CD14-positive monocyte (primary cell): ENCODE measurements at regions not wholly inside any gene's neighbourhood (a gene's known extent, or its start where the extent isn't known, plus 50 kb on each side); places are given as distances from the start of the nearest gene placed in this dataset.

Experiments used
- DNase-seq, 3 donors: peaks; one replicate each; pipeline ENCODE4 v3.0.0-alpha.2; 2011 to 2022
- H2AFZ ChIP-seq: 2 replicates; pipeline ENCODE4 v1.6.0; 2012; ENCODE audit warnings: mild to moderate bottlenecking, low read depth, low read length, inconsistent platforms; ENCODE audit not compliant: insufficient read depth, poor library complexity, severe bottlenecking
- H3K27ac ChIP-seq, 2 donors: 1 replicate in 1 of 2; 2 replicates in 1 of 2; pipeline ENCODE4 v1.5.1; 2012 to 2013; ENCODE audit warnings: low read length in 2 of 2, control low read depth in 1 of 2, inconsistent platforms in 1 of 2, low read depth in 1 of 2, mild to moderate bottlenecking in 1 of 2
- H3K27me3 ChIP-seq, 2 donors: one replicate each; pipeline versions ENCODE4 v1.6.0 to v1.6.1; 2011 to 2013; ENCODE audit warnings: low read length in 2 of 2; ENCODE audit not compliant: control insufficient read depth in 2 of 2, insufficient read depth in 2 of 2
- H3K36me3 ChIP-seq, 2 donors: replicated peaks in 1 of 2; 1 replicate in 1 of 2; 2 replicates in 1 of 2; pipeline versions ENCODE4 v1.5.1 to v1.6.1; 2012 to 2013; ENCODE audit warnings: low read length in 2 of 2, control low read depth in 1 of 2, inconsistent platforms in 1 of 2, mild to moderate bottlenecking in 1 of 2; ENCODE audit not compliant: insufficient read depth in 2 of 2, control insufficient read depth in 1 of 2
- H3K4me1 ChIP-seq, 2 donors: 1 replicate in 1 of 2; 2 replicates in 1 of 2; pipeline versions ENCODE4 v1.5.1 to v1.6.1; 2012 to 2013; ENCODE audit warnings: low read length in 2 of 2, control low read depth in 1 of 2, inconsistent platforms in 1 of 2, mild to moderate bottlenecking in 1 of 2, moderate library complexity in 1 of 2; ENCODE audit not compliant: insufficient read depth in 2 of 2, control insufficient read depth in 1 of 2
- H3K4me2 ChIP-seq: replicated peaks from 2 replicates; pipeline ENCODE3; 2012; ENCODE audit warnings: low read length, moderate library complexity, mild to moderate bottlenecking; ENCODE audit not compliant: poor library complexity, severe bottlenecking; ENCODE audit errors: extremely low read depth
- H3K4me3 ChIP-seq, 3 experiments: fragments of 200-600 bp in 1 of 3; sonication (generic) in 1 of 3; replicated peaks in 1 of 3; 1 replicate in 2 of 3; 2 replicates in 1 of 3; pipeline ENCODE4 v1.5.1; 2011 to 2013; ENCODE audit warnings: low read length in 3 of 3, mild to moderate bottlenecking in 3 of 3, control low read depth in 2 of 3, low read depth in 2 of 3, inconsistent platforms in 1 of 3, moderate library complexity in 1 of 3
- H3K79me2 ChIP-seq: 2 replicates; pipeline ENCODE4 v1.6.0; 2012; ENCODE audit warnings: mild to moderate bottlenecking, control low read depth, inconsistent platforms, low read length, moderate library complexity; ENCODE audit not compliant: insufficient read depth
- H3K9ac ChIP-seq: 2 replicates; pipeline ENCODE4 v1.6.0; 2017; ENCODE audit warnings: low read length, mild to moderate bottlenecking; ENCODE audit not compliant: insufficient read depth, poor library complexity, severe bottlenecking
- H3K9me3 ChIP-seq, 2 donors: replicated peaks in 1 of 2; 1 replicate in 1 of 2; 2 replicates in 1 of 2; pipeline versions ENCODE4 v1.5.1 to v1.6.1; 2012 to 2013; ENCODE audit warnings: low read length in 2 of 2, control low read depth in 1 of 2; ENCODE audit not compliant: control insufficient read depth in 1 of 2, insufficient read depth in 1 of 2
- H4K20me1 ChIP-seq: 2 replicates; pipeline ENCODE4 v1.6.0; 2012; ENCODE audit warnings: mild to moderate bottlenecking, low read length, control low read depth, moderate library complexity; ENCODE audit not compliant: insufficient read depth
- H3K27ac Mint-ChIP-seq, 7 donors: one replicate each; pipeline ENCODE4 v1.8.0; 2020; ENCODE audit warnings: mild to moderate bottlenecking in 7 of 7, mixed read lengths in 7 of 7, moderate library complexity in 6 of 7, inconsistent platforms in 2 of 7
- H3K27me3 Mint-ChIP-seq, 3 donors: one replicate each; pipeline ENCODE4 v1.8.0; 2021 to 2022; ENCODE audit warnings: low read depth in 3 of 3, mild to moderate bottlenecking in 3 of 3, mixed read lengths in 3 of 3, moderate library complexity in 3 of 3, inconsistent platforms in 1 of 3
- H3K36me3 Mint-ChIP-seq, 2 donors: one replicate each; pipeline ENCODE4 v1.8.0; 2020; ENCODE audit warnings: mixed read lengths in 2 of 2, inconsistent platforms in 1 of 2, mild to moderate bottlenecking in 1 of 2
- H3K4me1 Mint-ChIP-seq: one replicate; pipeline ENCODE4 v1.8.0; 2020; ENCODE audit warnings: mild to moderate bottlenecking, mixed read lengths
- H3K4me3 Mint-ChIP-seq, 2 donors: one replicate each; pipeline ENCODE4 v1.8.0; 2020; ENCODE audit warnings: mild to moderate bottlenecking in 2 of 2, mixed read lengths in 2 of 2, moderate library complexity in 1 of 2
- H3K9me3 Mint-ChIP-seq, 7 donors: one replicate each; pipeline ENCODE4 v1.8.0; 2020 to 2022; ENCODE audit warnings: mixed read lengths in 7 of 7, mild to moderate bottlenecking in 6 of 7, moderate library complexity in 6 of 7, inconsistent platforms in 2 of 7
- WGBS: methylation state at CpG from one replicate; pipeline ENCODE4 v1.1.5; 2013; ENCODE audit warnings: missing lambda C conversion rate; ENCODE audit not compliant: insufficient coverage; 5-methylcytosine and 5-hydroxymethylcytosine counted together
- intact Hi-C, 2 donors: fragments of 100-400 bp; cut with micrococcal nuclease; formaldehyde crosslinking; loops; one replicate each; pipeline versions ENCODE4 v1.15.0 to v1.15.1; 2023
- TF ChIP-seq, protein P1 (sequence below): fragments of 200-600 bp; IDR thresholded peaks from one replicate; pipeline ENCODE4 v1.8.0; 2022; ENCODE audit warnings: antibody characterized with exemption, mild to moderate bottlenecking

DNA sequence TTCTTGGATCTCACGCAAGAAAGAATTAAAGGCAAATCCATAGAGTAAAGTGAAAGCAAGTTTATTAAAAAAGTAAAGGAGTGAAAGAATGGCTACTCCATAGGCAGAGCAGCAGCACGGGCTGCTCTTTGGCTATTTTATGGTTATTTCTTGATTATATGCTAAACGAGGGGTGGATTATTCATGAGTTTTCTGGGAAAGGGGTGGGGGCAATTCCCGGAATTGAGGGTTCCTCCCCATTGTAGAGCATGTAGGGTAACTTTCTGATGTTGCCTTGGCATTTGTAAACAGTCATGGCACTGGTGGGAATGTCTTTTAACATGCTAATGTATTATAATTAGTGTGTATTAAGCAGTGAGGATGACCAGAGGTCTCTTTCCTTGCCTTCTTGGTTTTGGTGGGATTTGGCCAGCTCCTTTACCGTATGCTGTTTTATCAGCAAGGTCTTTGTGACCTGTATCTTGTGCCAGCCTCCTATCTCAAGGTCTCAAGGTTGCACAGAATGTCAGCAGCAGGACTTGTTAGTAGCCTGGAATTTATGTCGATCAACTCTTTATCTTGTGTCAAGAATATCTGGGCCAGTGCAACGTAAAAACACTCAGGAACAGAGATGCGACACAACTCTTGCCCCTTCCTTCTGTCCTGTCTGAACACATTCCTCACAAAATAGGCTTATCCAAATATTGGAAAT lies 931.4 kb downstream of the QKI start:
- 82% methylated on average over 5 of the region's 8 CpGs for WGBS
- Histone ChIP-seq H2AFZ (no peak overlapping the region), H4K20me1 (no peaks in the 10 kb centered on the region), H3K36me3 (no peaks in the 10 kb centered on the region), H3K27me3 (no peaks in the 10 kb centered on the region), H3K79me2 (no peaks in the 10 kb centered on the region), H3K27ac (no peak overlapping the region), H3K9ac (no peak overlapping the region), H3K9me3 (peaks cover 17 to 26% of the 10 kb centered on the region in 2 donors), H3K4me3 (no peak overlapping the region), H3K4me1 (no peaks in the 10 kb centered on the region), H3K4me2 (no peak overlapping the region)
- TF ChIP-seq, protein P1, sequence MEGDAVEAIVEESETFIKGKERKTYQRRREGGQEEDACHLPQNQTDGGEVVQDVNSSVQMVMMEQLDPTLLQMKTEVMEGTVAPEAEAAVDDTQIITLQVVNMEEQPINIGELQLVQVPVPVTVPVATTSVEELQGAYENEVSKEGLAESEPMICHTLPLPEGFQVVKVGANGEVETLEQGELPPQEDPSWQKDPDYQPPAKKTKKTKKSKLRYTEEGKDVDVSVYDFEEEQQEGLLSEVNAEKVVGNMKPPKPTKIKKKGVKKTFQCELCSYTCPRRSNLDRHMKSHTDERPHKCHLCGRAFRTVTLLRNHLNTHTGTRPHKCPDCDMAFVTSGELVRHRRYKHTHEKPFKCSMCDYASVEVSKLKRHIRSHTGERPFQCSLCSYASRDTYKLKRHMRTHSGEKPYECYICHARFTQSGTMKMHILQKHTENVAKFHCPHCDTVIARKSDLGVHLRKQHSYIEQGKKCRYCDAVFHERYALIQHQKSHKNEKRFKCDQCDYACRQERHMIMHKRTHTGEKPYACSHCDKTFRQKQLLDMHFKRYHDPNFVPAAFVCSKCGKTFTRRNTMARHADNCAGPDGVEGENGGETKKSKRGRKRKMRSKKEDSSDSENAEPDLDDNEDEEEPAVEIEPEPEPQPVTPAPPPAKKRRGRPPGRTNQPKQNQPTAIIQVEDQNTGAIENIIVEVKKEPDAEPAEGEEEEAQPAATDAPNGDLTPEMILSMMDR, result no peak
- Mint-ChIP-seq H3K4me1 (no peaks in the 10 kb centered on the region), H3K9me3 (peaks cover 7 to 31% (median 16%) of the 10 kb centered on the region in 7 donors), H3K36me3 (no peaks in the 10 kb centered on the region), H3K4me3 (no peak overlapping the region), H3K27me3 (no peaks in the 10 kb centered on the region), H3K27ac (no peak overlapping the region)
- intact Hi-C loops, result no loop called here
- no peak for DNase-seq

DNA sequence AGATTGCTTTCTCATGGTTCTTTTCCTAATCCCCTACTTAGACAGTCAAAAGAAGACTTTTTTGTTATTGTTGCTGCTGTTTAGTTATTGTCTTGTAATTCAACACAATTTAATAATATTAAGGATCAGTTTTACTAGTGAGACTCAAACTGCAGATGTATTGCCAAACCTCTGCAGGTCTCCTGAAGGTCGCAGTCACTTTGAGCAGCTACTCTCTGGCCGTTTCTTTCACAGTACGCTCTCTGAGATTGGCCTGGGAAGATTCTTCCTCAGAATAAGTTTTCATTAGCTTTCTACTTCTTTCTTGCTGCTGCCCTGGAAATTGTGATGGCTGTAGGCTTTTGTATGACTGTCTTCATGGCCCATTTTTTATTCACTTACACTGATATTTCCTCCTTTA lies 930.8 kb downstream of the QKI start:
- 100% methylated on average over 1 of the region's 3 CpGs for WGBS
- Mint-ChIP-seq H3K27me3 (no peaks in the 10 kb centered on the region), H3K27ac (no peak overlapping the region), H3K9me3 (peaks cover 7 to 31% (median 16%) of the 10 kb centered on the region in 7 donors), H3K36me3 (no peaks in the 10 kb centered on the region), H3K4me3 (no peak overlapping the region), H3K4me1 (no peaks in the 10 kb centered on the region)
- Histone ChIP-seq H3K9ac (no peak overlapping the region), H3K4me2 (no peak overlapping the region), H3K4me3 (no peak overlapping the region), H3K9me3 (peaks cover 17 to 26% of the 10 kb centered on the region in 2 donors), H3K4me1 (no peaks in the 10 kb centered on the region), H2AFZ (no peak overlapping the region), H3K79me2 (no peaks in the 10 kb centered on the region), H3K36me3 (no peaks in the 10 kb centered on the region), H3K27ac (no peak overlapping the region), H4K20me1 (no peaks in the 10 kb centered on the region), H3K27me3 (no peaks in the 10 kb centered on the region)
- no peak for DNase-seq
- TF ChIP-seq, protein P1, result no peak
- intact Hi-C loops, result no loop called here
